OCI-LY1 (cell line): ENCODE measurements at regions not wholly inside any gene's neighbourhood (a gene's known extent, or its start where the extent isn't known, plus 50 kb on each side); places are given as distances from the start of the nearest gene placed in this dataset.

Source experiments
- EZH2 ChIP-seq: fragments of 200-600 bp; sonication (generic), shearing (Covaris generic); IDR thresholded peaks from 2 replicates; pipeline ENCODE4 v1.8.0; 2017; ENCODE audit warnings: borderline replicate concordance, mixed run types, mild to moderate bottlenecking, antibody characterized with exemption, low read length, moderate library complexity, mixed read lengths
- TF ChIP-seq, protein P1 (sequence below): fragments of 200-600 bp; sonication (generic), shearing (Covaris generic); IDR thresholded peaks from 2 replicates; pipeline ENCODE4 v1.5.1; 2017; ENCODE audit warnings: mild to moderate bottlenecking, antibody characterized with exemption, low read length, moderate library complexity, mixed read lengths

DNA sequence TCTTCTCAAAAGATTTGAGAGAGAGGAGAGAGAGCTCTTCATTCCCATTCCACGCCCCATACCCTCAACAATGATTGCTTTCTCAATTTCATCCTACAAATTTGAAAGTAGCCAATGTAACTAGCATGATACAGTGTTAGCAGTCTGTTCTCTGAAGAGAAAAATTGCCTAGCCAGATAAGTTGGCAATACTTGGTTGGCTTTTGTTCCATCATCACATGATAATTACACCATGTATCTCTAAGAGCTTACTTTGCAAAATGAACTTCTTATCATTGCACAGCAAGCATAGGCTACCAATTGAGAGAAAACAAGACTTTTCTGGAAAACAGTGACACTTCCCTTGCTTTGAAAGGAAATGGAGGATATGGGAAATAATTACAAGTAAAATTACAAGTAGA lies 68.9 kb downstream of the FSCB start:
- TF ChIP-seq, protein P1, sequence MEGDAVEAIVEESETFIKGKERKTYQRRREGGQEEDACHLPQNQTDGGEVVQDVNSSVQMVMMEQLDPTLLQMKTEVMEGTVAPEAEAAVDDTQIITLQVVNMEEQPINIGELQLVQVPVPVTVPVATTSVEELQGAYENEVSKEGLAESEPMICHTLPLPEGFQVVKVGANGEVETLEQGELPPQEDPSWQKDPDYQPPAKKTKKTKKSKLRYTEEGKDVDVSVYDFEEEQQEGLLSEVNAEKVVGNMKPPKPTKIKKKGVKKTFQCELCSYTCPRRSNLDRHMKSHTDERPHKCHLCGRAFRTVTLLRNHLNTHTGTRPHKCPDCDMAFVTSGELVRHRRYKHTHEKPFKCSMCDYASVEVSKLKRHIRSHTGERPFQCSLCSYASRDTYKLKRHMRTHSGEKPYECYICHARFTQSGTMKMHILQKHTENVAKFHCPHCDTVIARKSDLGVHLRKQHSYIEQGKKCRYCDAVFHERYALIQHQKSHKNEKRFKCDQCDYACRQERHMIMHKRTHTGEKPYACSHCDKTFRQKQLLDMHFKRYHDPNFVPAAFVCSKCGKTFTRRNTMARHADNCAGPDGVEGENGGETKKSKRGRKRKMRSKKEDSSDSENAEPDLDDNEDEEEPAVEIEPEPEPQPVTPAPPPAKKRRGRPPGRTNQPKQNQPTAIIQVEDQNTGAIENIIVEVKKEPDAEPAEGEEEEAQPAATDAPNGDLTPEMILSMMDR, result no peak
- no peak for TF ChIP-seq EZH2
